NOMO-1 (cell line): ENCODE measurements at regions not wholly inside any gene's neighbourhood (a gene's known extent, or its start where the extent isn't known, plus 50 kb on each side); places are given as distances from the start of the nearest gene placed in this dataset.
A peak's percentile ranks its signal among the peaks of the same experiment; 100 is the strongest.
"Not testable (repeated sequence)": the region's sequence is repeated elsewhere in the genome, so short reads cannot be mapped to it uniquely, and the experiment has no call there.

Experiments
- DNase-seq, 2 experiments: peaks; one replicate each; lab custom pipeline; 2025; ENCODE audit not compliant: unreplicated experiment in 2 of 2; lab: John Stamatoyannopoulos, UW

DNA sequence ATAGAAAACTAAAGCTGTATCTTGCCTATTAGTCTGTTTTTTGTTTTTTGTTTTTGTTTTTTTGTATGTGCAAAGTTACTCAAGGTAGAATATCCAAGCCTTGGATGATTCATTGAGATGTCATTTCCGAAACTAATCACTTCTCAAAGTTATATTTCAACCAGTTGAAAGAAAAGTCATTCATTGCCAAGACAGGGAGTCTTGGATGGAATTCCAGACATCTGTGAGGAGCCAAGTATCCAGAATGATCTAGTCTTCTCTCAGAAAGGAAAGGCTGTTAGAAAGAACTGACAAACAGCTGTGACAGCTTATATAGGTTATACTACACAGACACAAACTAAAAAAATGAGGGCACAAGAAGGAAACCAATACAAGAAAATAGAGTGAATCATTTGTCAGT is 141.1 kb upstream of the NDST3 start:
- no peak for DNase-seq

DNA sequence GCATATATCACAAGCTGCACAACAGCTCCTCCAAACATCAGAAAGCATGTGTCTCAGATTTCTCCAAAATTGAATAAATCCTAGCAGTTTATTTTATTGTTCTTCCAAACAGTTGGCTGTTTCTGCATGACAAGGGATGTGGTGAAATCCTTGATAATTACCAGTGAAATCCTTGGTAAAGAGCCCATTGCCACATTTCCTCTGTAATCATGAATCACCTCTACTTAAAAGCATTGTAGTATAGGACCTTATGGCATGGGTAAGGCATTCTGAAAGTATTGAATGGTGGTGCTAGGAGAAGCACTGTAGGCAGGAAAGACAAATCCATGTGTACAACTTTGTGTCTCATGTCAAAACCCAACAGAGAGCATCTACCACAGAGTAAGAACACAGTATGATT is 135.8 kb upstream of the NDST3 start:
- DNase-seq: peak; percentile 57 to 94

GRCh38 chr4:117900832-117901231 is 133.5 kb upstream of the NDST3 start:
- DNase-seq: no peak

DNA sequence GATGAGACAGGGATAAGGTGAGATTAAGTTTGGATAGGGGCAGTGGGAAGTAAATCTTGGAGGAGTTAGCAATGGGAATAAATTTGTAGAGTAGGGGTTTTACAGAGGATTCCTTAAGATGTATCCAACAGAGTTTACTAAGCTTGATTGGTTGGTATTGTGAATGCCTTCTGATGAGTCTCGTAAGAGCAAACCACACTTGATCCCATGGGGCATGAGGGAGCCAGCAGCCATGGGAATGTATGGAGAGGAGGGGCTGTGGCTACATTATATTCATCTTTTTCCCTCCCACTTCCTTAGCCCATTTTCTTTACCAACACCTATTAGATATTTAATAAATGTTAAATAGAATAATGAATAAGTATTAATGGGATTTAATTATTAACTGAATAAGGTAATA is 126.6 kb upstream of the NDST3 start:
- no peak for DNase-seq

DNA sequence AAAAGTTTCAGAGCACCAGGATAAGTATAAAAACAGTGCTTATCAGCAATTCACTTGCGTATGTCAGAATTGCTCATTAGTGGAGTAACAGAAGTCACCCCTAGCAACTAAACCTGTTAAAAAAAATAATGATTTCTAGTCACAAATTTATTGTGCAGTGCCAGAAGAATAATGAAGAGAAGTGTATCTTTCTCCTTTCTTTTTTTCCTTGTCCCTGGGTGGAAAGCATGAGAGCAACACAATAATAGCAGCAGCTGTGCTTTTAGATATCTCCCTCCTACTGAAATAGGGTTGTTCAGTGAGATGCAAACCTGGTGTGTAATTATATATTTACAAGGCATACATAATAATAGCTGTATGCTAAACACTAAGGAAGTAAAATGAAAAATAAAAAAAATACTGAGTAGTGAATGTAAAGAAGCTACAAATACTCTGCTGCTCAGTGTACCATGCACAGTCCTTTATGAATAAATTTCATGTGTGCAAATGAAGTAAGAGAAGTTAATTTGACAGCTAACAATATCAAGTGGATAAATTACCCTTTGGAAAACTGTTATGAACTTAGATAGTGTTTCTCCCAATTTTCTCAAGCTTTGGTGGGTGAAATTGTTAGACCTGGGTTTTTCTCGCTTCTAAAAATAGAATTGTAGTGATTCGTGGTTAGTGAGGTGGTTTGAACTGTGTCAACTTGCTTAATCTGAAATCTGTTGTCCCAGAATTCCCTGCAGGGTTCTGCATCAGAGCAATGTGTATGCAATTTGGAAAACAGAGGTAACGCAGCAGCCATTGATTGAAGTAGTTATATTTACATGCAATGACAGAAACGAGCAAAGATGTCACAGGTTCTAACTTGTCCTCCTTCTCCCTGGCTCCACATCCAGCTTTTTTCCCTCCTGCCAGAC is 125.7 kb upstream of the NDST3 start:
- no peak for DNase-seq

DNA sequence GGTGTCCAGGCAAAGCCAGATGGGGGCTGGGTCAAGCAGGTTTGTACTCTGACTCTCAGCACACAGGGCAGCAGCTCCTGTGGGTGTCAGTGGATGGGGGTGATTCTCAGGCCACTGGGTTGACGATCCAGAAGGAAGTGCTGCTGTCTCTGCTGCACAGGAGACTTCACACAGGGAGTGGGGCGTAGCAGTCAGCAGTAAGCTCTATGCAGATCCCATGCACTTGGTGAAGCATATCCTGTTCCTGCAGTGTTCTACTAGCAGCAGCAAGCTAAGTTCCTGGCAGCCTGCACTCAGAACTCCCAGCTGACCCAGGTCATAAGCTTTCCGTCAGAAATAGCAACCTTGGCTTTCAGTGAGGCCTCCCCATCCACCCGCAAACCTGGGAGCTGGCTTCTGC is 117.6 kb upstream of the NDST3 start:
- no peak for DNase-seq

- DNase-seq: not testable (repeated sequence)
These were observed 112.0 kb upstream of the NDST3 start for GRCh38 chr4:117922311-117922710.

DNA sequence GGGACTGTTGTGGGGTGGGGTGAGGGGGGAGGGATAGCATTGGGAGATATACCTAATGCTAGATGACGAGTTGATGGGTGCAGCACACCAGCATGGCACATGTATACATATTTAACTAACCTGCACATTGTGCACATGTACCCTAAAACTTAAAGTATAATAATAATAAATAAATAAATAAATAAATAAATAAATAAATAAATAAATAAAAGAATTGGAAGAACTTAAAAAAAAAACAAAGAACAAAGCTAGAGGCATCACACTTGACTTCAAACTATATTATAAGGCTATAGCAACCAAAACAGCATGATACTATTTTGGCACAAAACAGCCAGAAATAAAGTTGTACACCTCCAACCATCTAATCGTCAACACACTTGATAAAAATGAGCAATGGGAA is 106.5 kb upstream of the NDST3 start:
- not testable (repeated sequence) for DNase-seq

GRCh38 chr4:117941611-117942010 is 92.7 kb upstream of the NDST3 start:
- no peak for DNase-seq

DNA sequence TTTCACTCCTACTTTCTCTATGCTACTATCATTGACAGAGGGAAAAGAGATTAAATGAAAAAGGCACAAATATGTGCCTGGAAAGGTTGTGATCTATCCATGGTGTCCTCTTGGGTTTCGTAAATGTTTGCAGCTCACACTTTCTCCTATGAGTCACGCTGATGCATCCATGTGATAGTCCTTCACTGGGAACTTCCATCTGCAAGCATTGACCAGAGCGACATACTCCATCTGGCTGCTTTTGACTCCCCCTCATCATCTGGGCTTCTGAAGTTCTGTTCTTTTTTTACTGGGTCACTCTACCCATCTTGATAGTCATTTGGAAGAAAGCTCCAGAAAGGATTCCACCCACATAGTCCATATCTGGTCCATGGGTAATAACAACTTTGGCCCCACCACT is 84.7 kb upstream of the NDST3 start:
- DNase-seq: no peak

GRCh38 chr4:117957571-117957970 is 76.7 kb upstream of the NDST3 start:
- no peak for DNase-seq

GRCh38 chr4:117965622-117966021 is 68.7 kb upstream of the NDST3 start:
- DNase-seq: no peak

GRCh38 chr4:117968606-117969005 is 65.7 kb upstream of the NDST3 start:
- no peak for DNase-seq

DNA sequence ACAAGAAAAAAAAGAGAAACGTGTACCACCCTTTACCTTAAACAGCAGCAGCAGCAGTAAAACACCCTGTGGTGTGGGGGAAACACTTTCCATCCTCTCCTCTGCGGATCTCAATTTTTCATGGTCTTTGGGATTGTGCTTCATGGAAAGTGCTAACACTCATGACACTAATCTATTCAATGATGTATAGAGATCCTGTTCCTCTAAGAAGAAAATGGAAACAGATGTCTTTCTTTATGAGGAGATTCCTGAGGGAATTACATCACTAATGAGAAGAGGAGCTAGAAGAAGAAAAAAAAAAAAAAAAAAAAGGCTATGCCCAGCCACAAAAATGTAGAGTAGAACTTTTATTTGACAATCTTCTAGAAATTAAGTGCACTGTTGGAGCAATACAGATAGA is 62.9 kb upstream of the NDST3 start:
- no peak for DNase-seq

- DNase-seq: peak; percentile 16 to 45
These were observed 50.5 kb upstream of the NDST3 start for GRCh38 chr4:117983541-117984365.

DNA sequence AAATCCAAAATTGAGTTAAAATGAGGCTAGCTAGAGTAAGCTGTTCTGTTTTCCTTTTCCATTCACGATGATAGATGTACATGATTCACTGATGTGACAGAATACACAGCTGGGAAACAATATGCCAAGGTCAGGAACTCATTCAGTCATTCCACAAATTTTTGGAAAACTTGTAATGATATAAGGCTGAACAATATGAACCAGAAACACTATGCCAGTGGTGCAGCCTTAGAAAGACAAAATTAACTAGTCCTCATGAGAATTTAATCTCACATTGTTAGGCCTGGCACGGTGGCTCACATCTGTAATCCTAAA is 50.0 kb upstream of the NDST3 start:
- no peak for DNase-seq
